Transverse colon (tissue), 4 donors: ENCODE measurements at regions not wholly inside any gene's neighbourhood (a gene's known extent, or its start where the extent isn't known, plus 50 kb on each side); places are given as distances from the start of the nearest gene placed in this dataset.

ENCODE experiments used
- POLR2AphosphoS5 ChIP-seq, 3 donors: sonication (generic); formaldehyde crosslinking; IDR thresholded peaks; one replicate each; pipeline ENCODE4 v1.6.1; 2016; ENCODE audit warnings: antibody characterized with exemption in 3 of 3
- TF ChIP-seq, protein P1 (sequence below), 5 experiments: fragments of 200-600 bp in 3 of 5; fragments of 450-650 bp in 2 of 5; sonication (generic) in 3 of 5; IDR thresholded peaks; 1 replicate in 2 of 5; 2 replicates in 3 of 5; pipeline ENCODE4 v1.5.1; 2016 to 2017; ENCODE audit warnings: antibody characterized with exemption in 5 of 5, inconsistent platforms in 3 of 5, mild to moderate bottlenecking in 2 of 5, moderate library complexity in 1 of 5

DNA sequence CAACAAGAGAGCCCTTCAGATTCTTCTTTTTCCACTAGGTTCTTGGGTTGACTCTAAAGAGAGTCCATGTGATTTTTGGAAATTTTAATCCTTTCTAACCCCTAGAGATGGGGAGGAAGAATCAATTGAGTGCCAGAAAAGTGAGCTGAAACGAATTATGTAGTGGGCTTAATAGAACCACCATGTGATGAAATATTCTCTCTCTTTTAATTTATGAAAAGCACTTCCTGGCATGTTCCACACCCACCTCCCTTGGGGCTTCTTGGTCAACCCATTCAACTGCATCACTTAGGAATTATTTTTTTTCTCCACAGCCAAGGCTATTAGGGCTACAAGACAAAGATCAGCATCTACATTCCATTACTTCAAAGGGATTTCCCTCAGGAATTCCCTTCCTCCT, 79.6 kb downstream of the ZC3H11B start:
- no peak for TF ChIP-seq POLR2AphosphoS5 (IDR thresholded peaks at IDR 0.05)
- TF ChIP-seq, protein P1, sequence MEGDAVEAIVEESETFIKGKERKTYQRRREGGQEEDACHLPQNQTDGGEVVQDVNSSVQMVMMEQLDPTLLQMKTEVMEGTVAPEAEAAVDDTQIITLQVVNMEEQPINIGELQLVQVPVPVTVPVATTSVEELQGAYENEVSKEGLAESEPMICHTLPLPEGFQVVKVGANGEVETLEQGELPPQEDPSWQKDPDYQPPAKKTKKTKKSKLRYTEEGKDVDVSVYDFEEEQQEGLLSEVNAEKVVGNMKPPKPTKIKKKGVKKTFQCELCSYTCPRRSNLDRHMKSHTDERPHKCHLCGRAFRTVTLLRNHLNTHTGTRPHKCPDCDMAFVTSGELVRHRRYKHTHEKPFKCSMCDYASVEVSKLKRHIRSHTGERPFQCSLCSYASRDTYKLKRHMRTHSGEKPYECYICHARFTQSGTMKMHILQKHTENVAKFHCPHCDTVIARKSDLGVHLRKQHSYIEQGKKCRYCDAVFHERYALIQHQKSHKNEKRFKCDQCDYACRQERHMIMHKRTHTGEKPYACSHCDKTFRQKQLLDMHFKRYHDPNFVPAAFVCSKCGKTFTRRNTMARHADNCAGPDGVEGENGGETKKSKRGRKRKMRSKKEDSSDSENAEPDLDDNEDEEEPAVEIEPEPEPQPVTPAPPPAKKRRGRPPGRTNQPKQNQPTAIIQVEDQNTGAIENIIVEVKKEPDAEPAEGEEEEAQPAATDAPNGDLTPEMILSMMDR (IDR thresholded peaks at IDR 0.05), result no peak
